MM.1S (cell line): ENCODE measurements at regions not wholly inside any gene's neighbourhood (a gene's known extent, or its start where the extent isn't known, plus 50 kb on each side); places are given as distances from the start of the nearest gene placed in this dataset.

Experiments
- EZH2 ChIP-seq: fragments of 300-600 bp; sonication (generic); optimal IDR thresholded peaks from 2 replicates; pipeline ENCODE3; 2017; ENCODE audit warnings: low read depth, mild to moderate bottlenecking, antibody characterized with exemption, low read length, mixed read lengths
- EZH2phosphoT487 ChIP-seq: fragments of 300-600 bp; sonication (generic); IDR thresholded peaks from 2 replicates; pipeline ENCODE4 v1.6.1; 2018; ENCODE audit warnings: antibody characterized with exemption, low read length
- TF ChIP-seq, protein P1 (sequence below): fragments of 300-600 bp; sonication (generic); IDR thresholded peaks from 2 replicates; pipeline ENCODE4 v1.5.1; 2016; ENCODE audit warnings: antibody characterized with exemption, low read length, mixed read lengths

GRCh38 chr17:34525651-34526050 lies 53.7 kb upstream of the TMEM132E start:
- TF ChIP-seq EZH2 (no peak), EZH2phosphoT487 (no peak)
- TF ChIP-seq, protein P1, sequence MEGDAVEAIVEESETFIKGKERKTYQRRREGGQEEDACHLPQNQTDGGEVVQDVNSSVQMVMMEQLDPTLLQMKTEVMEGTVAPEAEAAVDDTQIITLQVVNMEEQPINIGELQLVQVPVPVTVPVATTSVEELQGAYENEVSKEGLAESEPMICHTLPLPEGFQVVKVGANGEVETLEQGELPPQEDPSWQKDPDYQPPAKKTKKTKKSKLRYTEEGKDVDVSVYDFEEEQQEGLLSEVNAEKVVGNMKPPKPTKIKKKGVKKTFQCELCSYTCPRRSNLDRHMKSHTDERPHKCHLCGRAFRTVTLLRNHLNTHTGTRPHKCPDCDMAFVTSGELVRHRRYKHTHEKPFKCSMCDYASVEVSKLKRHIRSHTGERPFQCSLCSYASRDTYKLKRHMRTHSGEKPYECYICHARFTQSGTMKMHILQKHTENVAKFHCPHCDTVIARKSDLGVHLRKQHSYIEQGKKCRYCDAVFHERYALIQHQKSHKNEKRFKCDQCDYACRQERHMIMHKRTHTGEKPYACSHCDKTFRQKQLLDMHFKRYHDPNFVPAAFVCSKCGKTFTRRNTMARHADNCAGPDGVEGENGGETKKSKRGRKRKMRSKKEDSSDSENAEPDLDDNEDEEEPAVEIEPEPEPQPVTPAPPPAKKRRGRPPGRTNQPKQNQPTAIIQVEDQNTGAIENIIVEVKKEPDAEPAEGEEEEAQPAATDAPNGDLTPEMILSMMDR, result no peak
